Stimulated activated CD8-positive, alpha-beta memory T cell treated with anti-CD3 and anti-CD28 coated beads, Interleukin-15, amount 100 ng/mL, for 1 hour (primary cell): ENCODE measurements at regions not wholly inside any gene's neighbourhood (a gene's known extent, or its start where the extent isn't known, plus 50 kb on each side); places are given as distances from the start of the nearest gene placed in this dataset.
"Not testable (repeated sequence)": the region's sequence is repeated elsewhere in the genome, so short reads cannot be mapped to it uniquely, and the experiment has no call there.

Experiments used
- DNase-seq: peaks from one replicate; pipeline ENCODE4 v3.0.0-alpha.2; 2020; ENCODE audit warnings: low read depth

GRCh38 chr5:51172903-51173626 lies 210.2 kb upstream of the ISL1 start:
- no peak for DNase-seq

DNA sequence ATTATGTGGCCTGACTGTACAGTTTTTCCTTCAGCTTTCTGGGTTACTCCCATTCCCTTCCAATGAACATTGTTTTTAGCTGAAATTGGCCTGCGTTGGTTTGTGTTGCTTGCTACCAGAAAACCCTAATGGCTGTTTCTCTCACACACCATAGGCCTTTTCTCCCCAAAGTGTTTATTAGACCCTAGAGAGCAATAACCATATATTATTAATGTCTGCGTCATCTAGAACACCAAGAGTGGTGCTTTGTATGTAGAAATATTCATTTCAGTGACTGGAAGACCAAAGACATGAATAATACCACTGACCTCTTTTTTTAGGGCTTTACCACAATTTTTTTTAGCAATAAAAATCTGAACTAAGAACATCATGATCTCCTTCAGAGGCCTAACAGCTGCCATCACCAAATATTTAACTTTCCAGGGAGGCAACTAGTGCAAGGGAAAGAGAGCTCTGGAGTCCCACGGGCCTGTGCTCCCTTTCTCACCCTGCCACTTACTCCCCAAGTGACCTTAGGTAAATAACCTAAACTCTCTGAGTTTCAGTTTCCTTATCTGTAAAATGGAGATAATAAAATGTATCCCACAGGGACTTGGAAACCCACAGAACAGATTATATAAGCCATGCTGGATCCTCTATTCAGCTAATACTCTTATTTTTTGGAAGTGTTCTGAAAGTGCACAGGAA lies 201.9 kb upstream of the ISL1 start:
- DNase-seq: no peak

- no peak for DNase-seq
Observed at GRCh38 chr5:51185850-51186329, 197.4 kb upstream of the ISL1 start.

DNA sequence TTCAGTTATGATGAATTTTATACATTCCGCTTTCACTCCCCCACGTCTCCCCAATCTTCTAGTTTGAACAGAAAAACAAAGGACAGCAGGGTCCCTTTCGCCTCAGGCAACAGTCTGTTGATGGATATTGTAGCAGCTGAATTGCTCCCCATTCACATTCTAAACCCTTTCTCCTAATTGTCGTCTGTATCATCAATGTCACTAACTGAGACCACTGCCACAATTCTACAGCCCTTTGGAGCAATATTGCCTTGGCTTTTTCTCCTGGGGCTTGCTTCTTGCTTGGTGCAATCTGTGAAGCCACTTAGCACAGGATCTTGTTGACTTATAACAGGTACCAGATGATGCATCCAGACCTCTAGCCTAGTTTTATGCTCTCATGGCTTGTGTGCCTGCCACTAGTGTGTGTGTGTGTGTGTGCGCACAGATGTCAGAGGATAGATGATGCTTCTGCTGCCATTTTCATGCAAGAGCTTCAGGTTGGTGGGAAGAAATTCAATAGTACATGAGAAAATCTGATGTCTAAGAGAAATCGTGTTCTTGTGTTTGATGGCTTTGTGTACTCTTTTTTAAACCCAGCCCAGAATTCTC lies 195.2 kb upstream of the ISL1 start:
- no peak for DNase-seq

DNA sequence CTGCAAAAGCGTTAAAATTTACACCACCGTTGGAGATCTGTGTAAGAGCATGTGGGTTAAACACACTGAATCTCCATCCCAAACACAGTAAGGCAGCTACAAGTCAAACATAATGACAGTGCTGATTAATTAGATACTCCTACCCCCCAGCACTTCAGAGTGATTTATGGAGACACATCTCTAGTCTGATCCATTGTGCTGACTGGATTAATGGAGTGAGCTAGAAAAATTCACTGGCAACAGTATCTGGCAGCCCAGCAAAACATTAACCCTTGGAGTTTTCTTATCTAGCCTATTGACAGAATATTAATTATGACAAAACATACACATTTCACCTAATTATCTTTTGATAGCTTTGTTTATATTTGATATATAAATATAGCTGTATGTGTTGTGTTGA lies 188.6 kb upstream of the ISL1 start:
- no peak for DNase-seq

DNA sequence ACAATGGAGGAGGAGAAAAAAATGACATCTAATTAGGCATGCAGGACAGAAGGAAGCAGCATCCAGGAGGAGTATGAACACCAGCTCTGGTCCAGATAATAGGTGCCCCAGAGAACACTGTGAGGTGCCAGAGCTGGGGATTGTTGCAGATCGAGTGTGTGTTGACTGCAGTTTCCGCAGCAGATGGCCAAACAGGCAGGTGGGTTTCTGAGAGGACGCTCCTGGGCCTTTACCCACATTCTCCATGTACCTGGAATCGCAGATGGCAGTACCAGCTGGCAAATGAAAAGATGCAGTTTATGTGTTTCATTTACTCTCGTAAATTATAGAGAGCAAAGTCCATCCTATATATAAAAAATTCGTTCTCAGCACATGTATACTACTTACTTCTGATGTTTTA lies 182.2 kb upstream of the ISL1 start:
- DNase-seq: no peak

DNA sequence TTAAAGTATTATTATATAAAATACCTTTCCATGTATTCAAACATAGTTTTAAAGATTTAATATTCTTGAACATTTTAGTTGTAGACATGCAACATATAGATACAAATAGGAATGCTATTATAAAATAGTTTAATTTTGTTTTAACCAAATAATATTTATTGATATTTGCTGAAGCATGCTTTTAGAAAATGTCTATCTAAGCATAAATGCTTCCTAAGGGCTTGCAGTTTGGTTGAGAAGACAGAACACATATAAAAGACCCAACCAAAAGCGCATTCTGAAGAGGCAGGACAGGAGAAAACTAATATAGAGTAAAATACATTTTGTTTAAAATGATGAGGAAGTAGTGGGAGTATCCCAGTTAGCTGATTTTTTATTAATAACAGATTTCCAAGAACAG lies 181.5 kb upstream of the ISL1 start:
- DNase-seq: no peak

DNA sequence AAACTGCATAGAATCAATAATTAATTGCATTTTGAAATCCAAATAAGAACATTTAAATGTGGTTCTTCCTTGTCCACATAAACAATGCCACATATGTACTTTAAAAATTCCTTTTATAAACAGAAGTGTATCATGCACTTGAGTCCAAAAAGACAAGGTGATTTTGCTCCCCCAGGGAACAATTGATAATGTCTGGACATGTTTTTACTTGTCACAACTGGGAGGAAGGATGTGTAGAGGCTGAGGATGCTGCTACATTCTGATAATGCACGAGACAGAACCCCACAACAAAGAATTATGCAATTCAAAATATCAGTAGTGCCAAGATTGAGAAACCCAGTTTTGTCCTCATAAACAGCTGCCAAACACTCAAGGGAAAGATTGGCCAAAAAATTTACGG lies 181.1 kb upstream of the ISL1 start:
- DNase-seq: no peak

DNA sequence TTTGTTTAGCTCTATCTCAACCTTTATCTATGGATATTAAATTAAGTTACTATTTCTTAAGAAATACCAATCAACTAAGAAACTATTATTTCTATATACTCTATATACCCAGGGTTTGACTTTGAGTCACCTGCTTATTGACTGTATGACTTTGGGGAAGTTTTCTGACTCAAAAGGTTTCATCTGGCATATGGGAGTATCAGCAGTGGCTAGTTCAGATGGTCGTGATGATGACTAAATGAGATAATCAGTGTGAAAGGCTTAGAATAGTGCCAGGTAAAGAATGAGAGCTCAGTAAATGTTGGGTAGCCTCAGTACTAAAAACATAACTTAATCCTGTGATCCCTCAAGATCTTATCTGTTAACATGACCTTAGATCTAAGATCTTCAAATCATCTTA lies 179.7 kb upstream of the ISL1 start:
- DNase-seq: no peak

DNA sequence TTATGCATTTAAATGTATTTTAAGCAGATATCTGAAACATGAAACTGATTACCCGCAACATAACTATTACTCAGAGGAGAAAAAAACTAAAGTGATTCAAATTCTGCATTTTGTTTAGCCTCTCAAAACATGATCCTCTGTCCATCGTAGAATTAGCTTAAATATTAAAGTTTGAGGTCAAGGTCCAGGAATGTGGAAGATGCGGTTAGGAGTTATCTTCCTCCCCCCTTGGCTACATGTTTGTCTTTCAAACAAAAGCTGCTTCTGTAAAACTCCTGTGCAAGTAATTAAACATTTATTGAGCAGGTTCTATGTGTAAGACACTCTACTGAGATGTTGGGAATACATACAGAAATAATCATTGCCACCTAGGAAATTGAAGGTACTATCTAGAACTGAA lies 175.0 kb upstream of the ISL1 start:
- no peak for DNase-seq

GRCh38 chr5:51214746-51215145 lies 168.5 kb upstream of the ISL1 start:
- DNase-seq: no peak

- DNase-seq: no peak
Observed at GRCh38 chr5:51225789-51226742, 157.2 kb upstream of the ISL1 start.

DNA sequence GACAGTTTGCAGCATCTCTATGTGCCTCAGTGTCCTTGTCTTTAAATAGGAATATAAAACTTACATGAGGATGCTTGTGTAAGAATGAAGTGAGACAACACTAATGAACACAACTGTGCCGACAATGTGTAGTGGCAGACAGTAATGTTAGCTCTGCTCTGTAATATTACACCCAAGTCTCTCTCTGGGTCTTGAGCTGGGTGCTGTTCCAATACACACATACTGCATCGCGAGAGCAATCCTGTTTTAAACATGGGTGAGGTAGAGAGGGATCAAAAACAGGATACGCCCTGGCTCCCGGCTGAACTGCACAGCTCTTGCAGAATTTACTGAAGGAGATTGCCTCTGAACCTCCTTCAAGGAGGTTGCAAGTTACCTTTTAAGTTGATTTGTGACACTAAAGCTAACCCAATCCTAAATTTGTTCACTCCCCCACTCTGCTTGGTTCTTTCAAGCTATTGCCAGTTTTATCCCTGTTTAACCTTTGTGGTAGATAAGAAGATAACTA lies 155.2 kb upstream of the ISL1 start:
- no peak for DNase-seq

DNA sequence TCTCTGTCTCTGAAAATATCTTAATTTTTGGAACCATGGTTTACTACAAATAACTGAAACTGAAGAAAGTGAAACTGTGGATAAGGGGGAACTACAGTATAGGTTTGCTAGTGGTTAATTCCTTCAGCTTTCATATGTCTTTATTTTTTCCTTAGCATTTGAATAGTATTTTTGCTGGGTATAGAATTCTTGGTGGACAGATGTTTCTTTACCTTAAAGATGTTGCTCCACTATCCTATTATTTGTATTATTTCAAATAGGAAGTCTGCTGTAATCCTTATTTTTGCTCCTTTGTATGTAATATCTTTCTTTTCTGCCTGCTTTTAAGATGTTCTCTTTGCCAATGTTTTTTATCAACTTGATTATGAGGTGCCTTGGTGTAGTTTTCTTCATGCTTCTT lies 152.9 kb upstream of the ISL1 start:
- no peak for DNase-seq

DNA sequence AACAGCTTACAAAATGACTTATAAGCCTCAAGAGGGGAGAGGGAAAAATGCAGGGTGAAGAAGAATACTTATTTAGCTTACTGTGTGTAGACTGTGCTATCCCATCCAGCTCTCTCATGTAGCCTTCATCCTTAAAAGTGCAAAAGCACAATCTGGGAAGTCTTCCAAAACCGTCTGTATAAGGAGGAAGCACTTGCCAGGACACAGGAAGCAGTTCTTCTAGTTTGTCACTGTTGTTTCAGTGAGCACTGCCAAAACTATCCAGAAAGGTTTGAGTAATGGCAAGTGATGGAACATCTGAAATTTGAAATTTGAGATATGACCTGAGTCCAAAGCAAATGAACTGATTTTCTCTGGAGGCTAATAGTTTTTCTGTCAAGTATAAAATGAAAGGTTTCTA lies 140.8 kb upstream of the ISL1 start:
- DNase-seq: no peak

DNA sequence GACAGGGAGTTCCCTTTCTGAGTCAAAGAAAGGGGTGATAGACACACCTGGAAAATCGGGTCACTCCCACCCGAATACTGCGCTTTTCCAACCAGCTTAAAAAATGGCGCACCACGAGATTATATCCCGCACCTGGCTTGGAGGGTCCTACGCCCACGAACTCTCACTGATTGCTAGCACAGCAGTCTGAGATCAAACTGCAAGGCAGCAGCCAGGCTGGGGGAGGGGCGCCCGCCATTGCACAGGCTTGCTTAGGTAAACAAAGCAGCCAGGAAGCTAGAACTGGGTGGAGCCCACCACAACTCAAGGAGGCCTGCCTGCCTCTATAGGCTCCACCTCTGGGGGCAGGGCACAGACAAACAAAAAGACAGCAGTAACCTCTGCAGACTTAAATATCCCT lies 132.3 kb upstream of the ISL1 start:
- DNase-seq: not testable (repeated sequence)

- DNase-seq: no peak
Observed at GRCh38 chr5:51271261-51271660, 112.0 kb upstream of the ISL1 start.

GRCh38 chr5:51273021-51273420 lies 110.2 kb upstream of the ISL1 start:
- DNase-seq: no peak

DNA sequence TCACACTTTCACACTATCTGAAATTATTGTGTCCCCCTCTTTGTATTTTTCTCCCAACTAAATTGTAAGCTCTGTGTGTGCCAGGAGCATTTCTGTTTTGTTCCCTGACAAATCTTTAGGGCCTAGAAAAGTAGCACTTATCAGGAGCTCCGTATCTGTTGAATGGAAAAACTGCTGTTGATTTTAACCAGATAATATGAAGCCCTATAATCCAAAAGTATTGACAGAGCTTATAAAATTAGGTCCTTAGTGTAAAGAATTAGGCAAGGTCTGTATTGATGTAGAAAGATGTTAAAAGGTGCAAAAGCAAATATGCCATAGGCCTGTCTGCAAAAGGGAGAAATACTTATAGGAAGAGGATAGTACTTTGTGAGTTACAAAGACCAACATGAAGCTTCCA lies 109.4 kb upstream of the ISL1 start:
- no peak for DNase-seq

DNA sequence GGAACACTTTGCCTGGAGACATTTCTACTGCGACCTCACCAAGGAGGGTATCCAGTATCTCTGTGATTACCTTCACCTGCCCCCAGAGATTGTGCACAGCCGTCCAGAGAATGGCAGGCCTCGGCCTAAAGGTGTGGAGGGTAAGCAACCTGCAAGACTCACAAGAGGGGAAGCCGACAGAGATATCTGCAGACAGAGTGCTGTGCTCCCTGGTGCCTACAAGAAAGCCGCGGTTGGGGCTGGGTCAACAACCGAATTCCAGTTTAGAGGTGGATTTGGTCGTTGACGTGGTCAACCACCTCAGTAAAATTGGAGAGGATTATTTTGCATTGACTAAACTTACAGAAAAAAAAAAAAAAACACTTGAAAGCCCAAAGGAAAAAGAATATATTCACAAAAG lies 107.8 kb upstream of the ISL1 start:
- DNase-seq: no peak

DNA sequence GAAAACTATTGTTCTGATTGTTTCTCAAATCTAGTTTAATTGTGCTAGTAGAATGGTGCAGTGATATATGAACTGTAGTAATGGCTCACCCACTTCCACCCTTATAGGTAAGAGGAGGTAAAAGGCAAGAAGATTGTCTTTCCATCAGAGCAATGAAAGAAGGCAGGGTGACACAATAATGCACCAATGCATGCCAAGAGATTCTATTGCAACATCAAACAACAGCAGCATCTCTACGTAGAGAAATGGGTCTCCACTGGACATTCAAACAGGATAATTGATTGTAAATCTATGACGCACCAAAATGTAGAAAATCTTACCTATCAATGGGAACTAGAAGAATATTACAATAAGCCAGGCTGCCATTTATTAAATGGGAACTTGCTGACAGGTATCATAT lies 107.0 kb upstream of the ISL1 start:
- no peak for DNase-seq

DNA sequence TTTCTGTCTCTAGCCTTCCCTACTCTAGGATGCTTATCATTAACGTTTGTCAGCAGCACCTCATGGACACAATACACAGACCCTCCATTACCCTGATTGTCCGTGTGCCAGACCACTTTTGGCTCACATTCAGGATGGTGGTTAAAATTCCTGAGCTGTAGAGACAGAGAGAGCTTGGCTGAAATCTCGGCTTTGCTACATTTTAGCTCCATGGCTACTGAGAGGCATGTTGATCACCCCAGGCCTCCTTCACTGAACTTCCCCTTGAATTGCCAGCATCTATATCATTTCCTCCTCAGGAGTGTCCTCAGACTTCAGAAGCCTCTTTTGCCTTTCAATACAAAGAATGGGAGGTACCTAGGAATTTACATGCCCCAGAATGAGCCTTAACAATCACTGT lies 104.7 kb upstream of the ISL1 start:
- no peak for DNase-seq
